ENCODE measurements at regions not wholly inside any gene's neighbourhood (a gene's known extent, or its start where the extent isn't known, plus 50 kb on each side); places are given as distances from the start of the nearest gene placed in this dataset.

- TF ChIP-seq EZH2 (IDR thresholded peaks at IDR 0.05) (no peak), POLR2AphosphoS5 (IDR thresholded peaks at IDR 0.05; ENCODE audit: borderline replicate concordance, low read depth, low read length) (no peak), FOXP2 (optimal IDR thresholded peaks at IDR 0.05; ENCODE audit: control extremely low read depth, extremely low read length, insufficient read depth) (no peak)
Measured at GRCh38 chr11:105468154-105468553, 141.7 kb upstream of the GRIA4 start.
